T-helper 2 cell treated with Interferon-gamma antibody and Interleukin-4, amounts not matched to agents 100 ng/mL and 5 ng/mL, for 36 hours (primary cell): ENCODE measurements at regions not wholly inside any gene's neighbourhood (a gene's known extent, or its start where the extent isn't known, plus 50 kb on each side); places are given as distances from the start of the nearest gene placed in this dataset.

ENCODE experiments used
- intact Hi-C: fragments of 100-400 bp; cut with micrococcal nuclease; formaldehyde crosslinking; loops from one replicate; pipeline ENCODE4 v1.15.1; 2023

- intact Hi-C loops, result no loop called here
These were observed 145.6 kb upstream of the CDH4 start for GRCh38 chr20:61106438-61106837.

GRCh38 chr20:61109221-61109805 is 142.7 kb upstream of the CDH4 start:
- intact Hi-C loops, result no loop called here

- intact Hi-C loops, result no loop called here
These were observed 139.5 kb upstream of the CDH4 start for GRCh38 chr20:61112515-61112914.

- intact Hi-C loops, result no loop called here
These were observed 138.3 kb upstream of the CDH4 start for GRCh38 chr20:61113731-61114130.

- intact Hi-C loops, result no loop called here
These were observed 137.4 kb upstream of the CDH4 start for GRCh38 chr20:61114493-61115175.

- intact Hi-C loops, result no loop called here
These were observed 136.5 kb upstream of the CDH4 start for GRCh38 chr20:61115364-61116065.

GRCh38 chr20:61117725-61118124 is 134.3 kb upstream of the CDH4 start:
- intact Hi-C loops, result no loop called here

GRCh38 chr20:61118429-61119224 is 133.4 kb upstream of the CDH4 start:
- intact Hi-C loops, result no loop called here

GRCh38 chr20:61119273-61119672 is 132.8 kb upstream of the CDH4 start:
- intact Hi-C loops, result no loop called here

GRCh38 chr20:61119794-61120410 is 132.2 kb upstream of the CDH4 start:
- intact Hi-C loops, result no loop called here

GRCh38 chr20:61120595-61121515 is 131.2 kb upstream of the CDH4 start:
- intact Hi-C loops, result no loop called here

GRCh38 chr20:61121661-61122060 is 130.4 kb upstream of the CDH4 start:
- intact Hi-C loops, result no loop called here

GRCh38 chr20:61123286-61123685 is 128.8 kb upstream of the CDH4 start:
- intact Hi-C loops, result no loop called here

GRCh38 chr20:61123751-61124368 is 128.2 kb upstream of the CDH4 start:
- intact Hi-C loops, result no loop called here

GRCh38 chr20:61125076-61125475 is 127.0 kb upstream of the CDH4 start:
- intact Hi-C loops, result no loop called here

GRCh38 chr20:61125546-61126180 is 126.4 kb upstream of the CDH4 start:
- intact Hi-C loops, result no loop called here

GRCh38 chr20:61126369-61127195 is 125.5 kb upstream of the CDH4 start:
- intact Hi-C loops, result no loop called here

- intact Hi-C loops, result no loop called here
These were observed 124.6 kb upstream of the CDH4 start for GRCh38 chr20:61127311-61128039.
